Immature natural killer cell (primary cell): ENCODE measurements at regions not wholly inside any gene's neighbourhood (a gene's known extent, or its start where the extent isn't known, plus 50 kb on each side); places are given as distances from the start of the nearest gene placed in this dataset.

ENCODE experiments used
- DNase-seq, 3 donors: peaks; one replicate each; pipeline ENCODE4 v3.0.0; 2022; ENCODE audit warnings: mixed read lengths in 1 of 3
- H3K27ac Mint-ChIP-seq, 6 donors: one replicate each; pipeline ENCODE4 v1.8.0; 2020; ENCODE audit warnings: mixed read lengths in 6 of 6, mild to moderate bottlenecking in 5 of 6, inconsistent platforms in 4 of 6, moderate library complexity in 3 of 6
- H3K27me3 Mint-ChIP-seq, 3 donors: one replicate each; pipeline ENCODE4 v1.8.0; 2020 to 2021; ENCODE audit warnings: low read depth in 3 of 3, mild to moderate bottlenecking in 3 of 3, mixed read lengths in 3 of 3, moderate library complexity in 3 of 3, inconsistent platforms in 1 of 3
- H3K36me3 Mint-ChIP-seq, 3 donors: one replicate each; pipeline ENCODE4 v1.8.0; 2020; ENCODE audit warnings: mixed read lengths in 3 of 3, inconsistent platforms in 2 of 3, mild to moderate bottlenecking in 2 of 3
- H3K4me1 Mint-ChIP-seq, 2 donors: one replicate each; pipeline ENCODE4 v1.8.0; 2020; ENCODE audit warnings: inconsistent platforms in 2 of 2, mild to moderate bottlenecking in 2 of 2, mixed read lengths in 2 of 2, moderate library complexity in 1 of 2
- H3K4me3 Mint-ChIP-seq, 5 donors: one replicate each; pipeline ENCODE4 v1.8.0; 2020; ENCODE audit warnings: mild to moderate bottlenecking in 5 of 5, mixed read lengths in 5 of 5, inconsistent platforms in 3 of 5, moderate library complexity in 3 of 5
- H3K9me3 Mint-ChIP-seq, 6 donors: one replicate each; pipeline ENCODE4 v1.8.0; 2020; ENCODE audit warnings: mild to moderate bottlenecking in 6 of 6, mixed read lengths in 6 of 6, inconsistent platforms in 4 of 6, moderate library complexity in 3 of 6

GRCh38 chr22:49307481-49307830 lies 520.2 kb downstream of the BRD1 start:
- H3K27ac Mint-ChIP-seq: no peak overlapping the region
- no peaks in the 10 kb centered on the region for H3K4me1 Mint-ChIP-seq
- no peaks in the 10 kb centered on the region for H3K36me3 Mint-ChIP-seq
- peaks cover 7 to 15% (median 8%) of the 10 kb centered on the region in 3 donors for H3K27me3 Mint-ChIP-seq
- no peak for DNase-seq
- no peaks in the 10 kb centered on the region for H3K9me3 Mint-ChIP-seq
- no peak overlapping the region for H3K4me3 Mint-ChIP-seq

GRCh38 chr22:49306632-49307480 lies 520.8 kb downstream of the BRD1 start:
- DNase-seq: no peak
- H3K27ac Mint-ChIP-seq: no peak overlapping the region
- H3K4me3 Mint-ChIP-seq: no peak overlapping the region
- peaks cover 7 to 15% (median 8%) of the 10 kb centered on the region in 3 donors for H3K27me3 Mint-ChIP-seq
- H3K36me3 Mint-ChIP-seq: no peaks in the 10 kb centered on the region
- H3K4me1 Mint-ChIP-seq: no peaks in the 10 kb centered on the region
- no peaks in the 10 kb centered on the region for H3K9me3 Mint-ChIP-seq

GRCh38 chr22:49305966-49306631 lies 521.6 kb downstream of the BRD1 start:
- Mint-ChIP-seq H3K4me3 (no peak overlapping the region), H3K27me3 (peaks cover 7 to 15% (median 8%) of the 10 kb centered on the region in 3 donors), H3K4me1 (no peaks in the 10 kb centered on the region), H3K9me3 (no peaks in the 10 kb centered on the region), H3K27ac (no peak overlapping the region), H3K36me3 (no peaks in the 10 kb centered on the region)
- DNase-seq: no peak

GRCh38 chr22:49305214-49305965 lies 522.3 kb downstream of the BRD1 start:
- peak; percentile 25 to 37 (median 27) for DNase-seq
- H3K27ac Mint-ChIP-seq: no peak overlapping the region
- no peaks in the 10 kb centered on the region for H3K36me3 Mint-ChIP-seq
- H3K9me3 Mint-ChIP-seq: no peaks in the 10 kb centered on the region
- no peak overlapping the region for H3K4me3 Mint-ChIP-seq
- H3K4me1 Mint-ChIP-seq: no peaks in the 10 kb centered on the region
- H3K27me3 Mint-ChIP-seq: peaks cover 7 to 12% (median 8%) of the 10 kb centered on the region in 3 donors

GRCh38 chr22:49303781-49304461 lies 523.8 kb downstream of the BRD1 start:
- Mint-ChIP-seq H3K27me3 (peaks cover 2 to 11% (median 4%) of the 10 kb centered on the region in 3 donors), H3K36me3 (no peaks in the 10 kb centered on the region), H3K9me3 (no peaks in the 10 kb centered on the region), H3K4me1 (no peaks in the 10 kb centered on the region), H3K27ac (no peak overlapping the region), H3K4me3 (no peak overlapping the region)
- DNase-seq: no peak

- no peak for DNase-seq
- Mint-ChIP-seq H3K9me3 (no peaks in the 10 kb centered on the region), H3K27ac (no peak overlapping the region), H3K4me3 (no peak overlapping the region), H3K36me3 (no peaks in the 10 kb centered on the region), H3K4me1 (no peaks in the 10 kb centered on the region), H3K27me3 (peaks cover 2 to 10% (median 4%) of the 10 kb centered on the region in 3 donors)
These were observed 524.5 kb downstream of the BRD1 start for GRCh38 chr22:49303061-49303735.

- DNase-seq: no peak
- no peak overlapping the region for H3K27ac Mint-ChIP-seq
These were observed 525.1 kb downstream of the BRD1 start for GRCh38 chr22:49302530-49302929.

GRCh38 chr22:49302150-49302460 lies 525.6 kb downstream of the BRD1 start:
- H3K9me3 Mint-ChIP-seq: no peaks in the 10 kb centered on the region
- peaks cover 2 to 6% (median 3%) of the 10 kb centered on the region in 3 donors for H3K27me3 Mint-ChIP-seq
- no peaks in the 10 kb centered on the region for H3K4me1 Mint-ChIP-seq
- H3K27ac Mint-ChIP-seq: no peak overlapping the region
- no peaks in the 10 kb centered on the region for H3K36me3 Mint-ChIP-seq
- no peak for DNase-seq
- H3K4me3 Mint-ChIP-seq: no peak overlapping the region

More at GRCh38 chr22:49302530-49302929, 525.1 kb downstream of the BRD1 start:
- H3K9me3 Mint-ChIP-seq: no peaks in the 10 kb centered on the region
- peaks cover 2 to 6% (median 3%) of the 10 kb centered on the region in 3 donors for H3K27me3 Mint-ChIP-seq
- H3K4me1 Mint-ChIP-seq: no peaks in the 10 kb centered on the region
- no peaks in the 10 kb centered on the region for H3K36me3 Mint-ChIP-seq
- H3K4me3 Mint-ChIP-seq: no peak overlapping the region

- H3K4me1 Mint-ChIP-seq: no peaks in the 10 kb centered on the region
- no peaks in the 10 kb centered on the region for H3K9me3 Mint-ChIP-seq
- H3K36me3 Mint-ChIP-seq: no peaks in the 10 kb centered on the region
- H3K4me3 Mint-ChIP-seq: no peak overlapping the region
- no peak overlapping the region for H3K27ac Mint-ChIP-seq
- H3K27me3 Mint-ChIP-seq: peaks cover 2 to 6% (median 3%) of the 10 kb centered on the region in 3 donors
- DNase-seq: no peak
These were observed 526.1 kb downstream of the BRD1 start for GRCh38 chr22:49301398-49302149.

- no peak for DNase-seq
- no peaks in the 10 kb centered on the region for H3K9me3 Mint-ChIP-seq
- no peaks in the 10 kb centered on the region for H3K4me1 Mint-ChIP-seq
- no peaks in the 10 kb centered on the region for H3K36me3 Mint-ChIP-seq
- no peak overlapping the region for H3K4me3 Mint-ChIP-seq
- H3K27me3 Mint-ChIP-seq: peaks cover 2 to 3% (median 2%) of the 10 kb centered on the region in 3 donors
- no peak overlapping the region for H3K27ac Mint-ChIP-seq
These were observed 526.7 kb downstream of the BRD1 start for GRCh38 chr22:49300951-49301397.

GRCh38 chr22:49300241-49300640 lies 527.4 kb downstream of the BRD1 start:
- H3K36me3 Mint-ChIP-seq: no peaks in the 10 kb centered on the region
- no peak for DNase-seq
- H3K4me1 Mint-ChIP-seq: no peaks in the 10 kb centered on the region
- H3K27me3 Mint-ChIP-seq: peaks cover 2 to 8% (median 3%) of the 10 kb centered on the region in 3 donors
- H3K9me3 Mint-ChIP-seq: no peaks in the 10 kb centered on the region
- H3K27ac Mint-ChIP-seq: no peak overlapping the region
- no peak overlapping the region for H3K4me3 Mint-ChIP-seq

GRCh38 chr22:49299821-49300231 lies 527.8 kb downstream of the BRD1 start:
- peaks cover 2 to 9% (median 3%) of the 10 kb centered on the region in 3 donors for H3K27me3 Mint-ChIP-seq
- no peak overlapping the region for H3K27ac Mint-ChIP-seq
- no peak overlapping the region for H3K4me3 Mint-ChIP-seq
- H3K4me1 Mint-ChIP-seq: no peaks in the 10 kb centered on the region
- H3K9me3 Mint-ChIP-seq: no peaks in the 10 kb centered on the region
- no peaks in the 10 kb centered on the region for H3K36me3 Mint-ChIP-seq
- no peak for DNase-seq
